RWPE2 (cell line): ENCODE measurements at regions not wholly inside any gene's neighbourhood (a gene's known extent, or its start where the extent isn't known, plus 50 kb on each side); places are given as distances from the start of the nearest gene placed in this dataset.

ENCODE experiments used
- ATAC-seq: fragments of 200-7000 bp; cut with Tn5 transposase; 3 replicates; pipeline ENCODE4 v1.9.1; 2021; ENCODE audit warnings: low read depth
- DNase-seq: peaks from one replicate; pipeline ENCODE4 v3.0.0-alpha.2; 2020; ENCODE audit warnings: low spot score
- H3K27ac ChIP-seq: fragments of 450-650 bp; 2 replicates; pipeline ENCODE4 v1.5.1; 2017; ENCODE audit warnings: mild to moderate bottlenecking; ENCODE audit not compliant: poor library complexity, severe bottlenecking
- H3K27me3 ChIP-seq: fragments of 250-450 bp; sonication (Bioruptor Pico); 2 replicates; pipeline ENCODE4 v1.5.1; 2021; ENCODE audit warnings: mild to moderate bottlenecking, moderate library complexity; ENCODE audit not compliant: insufficient read depth, poor library complexity, severe bottlenecking
- H3K36me3 ChIP-seq: fragments of 250-450 bp; sonication (Bioruptor Pico); 2 replicates; pipeline ENCODE4 v1.5.1; 2020; ENCODE audit warnings: low read depth, mild to moderate bottlenecking, moderate library complexity
- H3K4me1 ChIP-seq: fragments of 250-450 bp; sonication (Bioruptor Pico); 2 replicates; pipeline ENCODE4 v1.5.1; 2021; ENCODE audit warnings: mild to moderate bottlenecking, moderate library complexity; ENCODE audit not compliant: insufficient read depth, poor library complexity, severe bottlenecking
- H3K4me3 ChIP-seq: fragments of 250-450 bp; sonication (Bioruptor Pico); 2 replicates; pipeline ENCODE4 v1.5.1; 2021; ENCODE audit warnings: mild to moderate bottlenecking, moderate library complexity; ENCODE audit not compliant: severe bottlenecking
- H3K9me3 ChIP-seq: fragments of 250-450 bp; sonication (Bioruptor Pico); 2 replicates; pipeline ENCODE4 v1.5.1; 2021; ENCODE audit warnings: mild to moderate bottlenecking, moderate library complexity; ENCODE audit not compliant: severe bottlenecking
- TF ChIP-seq, protein P1 (sequence below): fragments of 450-650 bp; IDR thresholded peaks from one replicate; pipeline ENCODE4 v1.5.1; 2017; ENCODE audit warnings: mild to moderate bottlenecking, moderate library complexity; ENCODE audit not compliant: poor library complexity, severe bottlenecking

DNA sequence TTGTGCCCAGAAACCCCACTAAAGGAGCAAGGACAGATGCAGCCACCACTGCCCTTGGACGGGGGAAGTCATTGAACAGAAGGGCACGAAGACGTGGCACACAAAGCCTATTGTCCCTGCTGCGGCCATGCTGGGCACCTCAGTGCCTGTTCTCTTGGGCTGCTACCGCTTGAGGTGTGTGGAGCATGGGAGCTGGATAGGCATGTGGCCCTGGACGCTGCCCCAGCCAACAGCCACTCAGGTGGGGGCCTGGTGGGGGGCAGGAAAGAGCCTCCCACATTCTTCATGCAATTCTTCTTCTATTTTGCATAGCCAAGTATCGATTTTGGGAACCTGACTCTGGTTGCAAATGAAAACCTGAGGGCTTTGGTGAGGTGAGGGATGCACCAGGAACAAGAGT is 337.2 kb downstream of the RPS6KC1 start:
- H3K4me3 ChIP-seq: no peak overlapping the region
- no peaks in the 10 kb centered on the region for H3K4me1 ChIP-seq
- H3K27me3 ChIP-seq: no peaks in the 10 kb centered on the region
- no peaks in the 10 kb centered on the region for H3K9me3 ChIP-seq
- no peak overlapping the region for H3K27ac ChIP-seq
- H3K36me3 ChIP-seq: no peaks in the 10 kb centered on the region
- TF ChIP-seq, protein P1, sequence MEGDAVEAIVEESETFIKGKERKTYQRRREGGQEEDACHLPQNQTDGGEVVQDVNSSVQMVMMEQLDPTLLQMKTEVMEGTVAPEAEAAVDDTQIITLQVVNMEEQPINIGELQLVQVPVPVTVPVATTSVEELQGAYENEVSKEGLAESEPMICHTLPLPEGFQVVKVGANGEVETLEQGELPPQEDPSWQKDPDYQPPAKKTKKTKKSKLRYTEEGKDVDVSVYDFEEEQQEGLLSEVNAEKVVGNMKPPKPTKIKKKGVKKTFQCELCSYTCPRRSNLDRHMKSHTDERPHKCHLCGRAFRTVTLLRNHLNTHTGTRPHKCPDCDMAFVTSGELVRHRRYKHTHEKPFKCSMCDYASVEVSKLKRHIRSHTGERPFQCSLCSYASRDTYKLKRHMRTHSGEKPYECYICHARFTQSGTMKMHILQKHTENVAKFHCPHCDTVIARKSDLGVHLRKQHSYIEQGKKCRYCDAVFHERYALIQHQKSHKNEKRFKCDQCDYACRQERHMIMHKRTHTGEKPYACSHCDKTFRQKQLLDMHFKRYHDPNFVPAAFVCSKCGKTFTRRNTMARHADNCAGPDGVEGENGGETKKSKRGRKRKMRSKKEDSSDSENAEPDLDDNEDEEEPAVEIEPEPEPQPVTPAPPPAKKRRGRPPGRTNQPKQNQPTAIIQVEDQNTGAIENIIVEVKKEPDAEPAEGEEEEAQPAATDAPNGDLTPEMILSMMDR: no peak
- ATAC-seq (no peak), DNase-seq (no peak)

DNA sequence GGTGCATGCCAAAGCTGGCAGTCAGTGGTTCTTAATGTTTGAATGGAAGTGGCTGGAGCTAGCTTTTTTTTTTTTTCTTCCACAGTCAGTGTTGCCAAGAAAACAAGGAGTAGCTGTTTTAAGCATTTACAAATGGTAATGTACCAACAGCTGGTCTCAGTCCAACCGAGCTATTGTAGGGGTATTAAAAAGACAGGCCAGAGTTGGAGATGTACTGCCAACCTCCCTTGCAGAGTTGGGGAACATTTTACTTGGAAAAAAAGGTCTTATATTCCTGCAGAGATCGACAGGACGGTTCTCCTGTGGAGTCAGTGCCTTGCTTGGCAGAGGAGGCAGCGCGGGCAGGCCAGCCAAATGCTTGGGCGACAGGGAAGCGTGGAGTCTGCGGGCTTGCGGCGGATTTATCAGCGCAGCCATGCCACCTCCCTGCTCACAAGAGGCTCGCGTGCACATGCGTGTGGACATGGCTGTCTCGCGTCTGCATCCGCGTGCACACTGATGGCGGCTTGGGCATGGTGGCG is 338.1 kb downstream of the RPS6KC1 start:
- H3K4me1 ChIP-seq: no peaks in the 10 kb centered on the region
- H3K9me3 ChIP-seq: no peaks in the 10 kb centered on the region
- H3K4me3 ChIP-seq: no peak overlapping the region
- TF ChIP-seq, protein P1: no peak
- no peaks in the 10 kb centered on the region for H3K36me3 ChIP-seq
- DNase-seq (no peak), ATAC-seq (no peak)
- H3K27me3 ChIP-seq: no peaks in the 10 kb centered on the region
- H3K27ac ChIP-seq: no peak overlapping the region

DNA sequence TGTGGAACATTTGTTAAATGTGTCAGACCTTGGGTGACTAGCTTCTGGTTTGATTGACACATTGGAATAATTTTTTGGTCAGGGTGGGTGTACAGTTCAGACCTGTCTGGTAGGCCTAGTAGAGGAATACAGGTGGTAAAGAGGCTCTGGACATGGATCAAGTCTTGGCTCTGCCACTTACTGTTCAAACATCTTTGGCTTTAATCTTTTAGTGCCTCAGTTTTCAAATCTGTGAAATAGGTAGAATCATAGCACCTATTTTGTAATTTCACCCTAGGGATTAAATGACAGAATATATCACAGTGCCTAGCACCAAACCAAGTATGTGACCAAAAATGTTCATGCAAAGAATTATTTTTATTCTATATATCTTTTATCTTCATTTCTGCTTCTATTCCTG is 340.4 kb downstream of the RPS6KC1 start:
- Histone ChIP-seq H3K36me3 (no peaks in the 10 kb centered on the region), H3K9me3 (no peaks in the 10 kb centered on the region), H3K27ac (no peak overlapping the region), H3K27me3 (no peaks in the 10 kb centered on the region), H3K4me1 (no peaks in the 10 kb centered on the region), H3K4me3 (no peak overlapping the region)
- TF ChIP-seq, protein P1: no peak
- DNase-seq (no peak), ATAC-seq (no peak)

- H3K4me3 ChIP-seq: no peak overlapping the region
- no peaks in the 10 kb centered on the region for H3K27me3 ChIP-seq
- H3K4me1 ChIP-seq: no peaks in the 10 kb centered on the region
- no peak for DNase-seq
- ATAC-seq: no peak
- H3K27ac ChIP-seq: no peak overlapping the region
- H3K9me3 ChIP-seq: no peaks in the 10 kb centered on the region
- H3K36me3 ChIP-seq: no peaks in the 10 kb centered on the region
- TF ChIP-seq, protein P1: no peak
These were observed 342.8 kb downstream of the RPS6KC1 start for GRCh38 chr1:213393860-213394259.

DNA sequence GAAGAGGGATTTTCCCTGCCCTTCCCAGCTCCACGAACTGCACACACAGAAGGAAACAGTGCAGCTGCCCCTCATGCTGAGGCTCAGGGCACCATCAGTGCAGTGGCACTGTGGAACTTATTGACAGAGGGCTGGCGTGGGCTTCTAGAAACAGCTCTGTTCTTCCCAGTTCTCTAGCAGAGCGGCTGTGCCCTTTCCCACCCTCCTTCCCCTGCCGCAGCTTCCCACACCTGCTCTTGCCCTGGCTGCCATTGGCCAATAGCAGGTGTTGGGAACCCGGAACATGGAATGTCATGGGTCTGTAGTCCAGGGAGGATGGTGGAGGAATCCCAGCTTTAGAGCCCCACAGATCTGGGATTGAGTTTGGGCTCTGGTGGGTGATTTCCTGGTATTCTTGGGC is 343.8 kb downstream of the RPS6KC1 start:
- no peak overlapping the region for H3K4me3 ChIP-seq
- ATAC-seq: no peak
- H3K4me1 ChIP-seq: no peaks in the 10 kb centered on the region
- TF ChIP-seq, protein P1: no peak
- no peak for DNase-seq
- H3K27me3 ChIP-seq: no peaks in the 10 kb centered on the region
- H3K27ac ChIP-seq: no peak overlapping the region
- no peaks in the 10 kb centered on the region for H3K9me3 ChIP-seq
- no peaks in the 10 kb centered on the region for H3K36me3 ChIP-seq
